ENCODE measurements at regions not wholly inside any gene's neighbourhood (a gene's known extent, or its start where the extent isn't known, plus 50 kb on each side); places are given as distances from the start of the nearest gene placed in this dataset.
"Not testable (repeated sequence)": the region's sequence is repeated elsewhere in the genome, so short reads cannot be mapped to it uniquely, and the experiment has no call there.

GRCh38 chr17:27207073-27207513 lies 86.8 kb upstream of the WSB1 start:
- no peak for DNase-seq (ENCODE audit: low spot score)
- Histone ChIP-seq H2AFZ (replicated peaks) (no peak overlapping the region), H3K79me2 (ENCODE audit: low read depth) (no peaks in the 10 kb centered on the region), H3K4me3 (no peak overlapping the region), H3K4me1 (no peaks in the 10 kb centered on the region), H4K20me1 (ENCODE audit: low read depth) (no peaks in the 10 kb centered on the region), H3K9ac (no peak overlapping the region), H3K4me2 (no peak overlapping the region), H3K27ac (no peak overlapping the region), H3K27me3 (no peaks in the 10 kb centered on the region), H3K9me3 (ENCODE audit: low read depth) (peaks cover 12% of the 10 kb centered on the region), H3K36me3 (no peaks in the 10 kb centered on the region), H3F3A (ENCODE audit: low read depth) (no peaks in the 10 kb centered on the region)
- H3K9me3 Mint-ChIP-seq = no peaks in the 10 kb centered on the region
- peaks cover 2% of the 10 kb centered on the region for H3K27me3 Mint-ChIP-seq (ENCODE audit: insufficient read depth, low read depth)
- no peaks in the 10 kb centered on the region for H3K36me3 Mint-ChIP-seq
- H3K4me3 Mint-ChIP-seq = no peak overlapping the region
- no peaks in the 10 kb centered on the region for H3K4me1 Mint-ChIP-seq
- no peak for TF ChIP-seq EZH2phosphoT487 (IDR thresholded peaks at IDR 0.05)
- no peak for TF ChIP-seq CTCF (IDR thresholded peaks at IDR 0.05)
- no peak overlapping the region for H3K27ac Mint-ChIP-seq

GRCh38 chr17:27208370-27208769 lies 85.5 kb upstream of the WSB1 start:
- not testable (repeated sequence) for H3K36me3 Mint-ChIP-seq; H2AFZ ChIP-seq (replicated peaks); H3K9me3 Mint-ChIP-seq; H3K27ac Mint-ChIP-seq; H3K27me3 Mint-ChIP-seq (ENCODE audit: insufficient read depth, low read depth); H3K27me3 ChIP-seq; H3K9ac ChIP-seq; H3K4me3 Mint-ChIP-seq; H3K4me3 ChIP-seq; DNase-seq (ENCODE audit: low spot score); H3K79me2 ChIP-seq (ENCODE audit: low read depth); H4K20me1 ChIP-seq (ENCODE audit: low read depth); H3K4me1 ChIP-seq; H3K4me2 ChIP-seq; H3K9me3 ChIP-seq (ENCODE audit: low read depth); H3K4me1 Mint-ChIP-seq; H3K27ac ChIP-seq; H3F3A ChIP-seq (ENCODE audit: low read depth); H3K36me3 ChIP-seq

GRCh38 chr17:27209316-27209715 lies 84.6 kb upstream of the WSB1 start:
- Histone ChIP-seq H3K9me3 (ENCODE audit: low read depth) (peaks cover 5% of the 10 kb centered on the region), H4K20me1 (ENCODE audit: low read depth) (no peaks in the 10 kb centered on the region), H3K79me2 (ENCODE audit: low read depth) (no peaks in the 10 kb centered on the region), H3K36me3 (no peaks in the 10 kb centered on the region), H3K9ac (no peak overlapping the region), H3K4me2 (no peak overlapping the region), H3K27me3 (no peaks in the 10 kb centered on the region), H3K4me3 (no peak overlapping the region), H3F3A (ENCODE audit: low read depth) (no peaks in the 10 kb centered on the region), H3K4me1 (no peaks in the 10 kb centered on the region), H3K27ac (no peak overlapping the region), H2AFZ (replicated peaks) (no peak overlapping the region)
- peaks cover 7% of the 10 kb centered on the region for H3K9me3 Mint-ChIP-seq
- no peak for DNase-seq (ENCODE audit: low spot score)
- TF ChIP-seq EZH2 (IDR thresholded peaks at IDR 0.05) = no peak
- H3K4me1 Mint-ChIP-seq = no peaks in the 10 kb centered on the region
- H3K27me3 Mint-ChIP-seq (ENCODE audit: insufficient read depth, low read depth) = peaks cover 5% of the 10 kb centered on the region
- H3K4me3 Mint-ChIP-seq = no peak overlapping the region
- H3K36me3 Mint-ChIP-seq = no peaks in the 10 kb centered on the region
- no peak overlapping the region for H3K27ac Mint-ChIP-seq

DNA sequence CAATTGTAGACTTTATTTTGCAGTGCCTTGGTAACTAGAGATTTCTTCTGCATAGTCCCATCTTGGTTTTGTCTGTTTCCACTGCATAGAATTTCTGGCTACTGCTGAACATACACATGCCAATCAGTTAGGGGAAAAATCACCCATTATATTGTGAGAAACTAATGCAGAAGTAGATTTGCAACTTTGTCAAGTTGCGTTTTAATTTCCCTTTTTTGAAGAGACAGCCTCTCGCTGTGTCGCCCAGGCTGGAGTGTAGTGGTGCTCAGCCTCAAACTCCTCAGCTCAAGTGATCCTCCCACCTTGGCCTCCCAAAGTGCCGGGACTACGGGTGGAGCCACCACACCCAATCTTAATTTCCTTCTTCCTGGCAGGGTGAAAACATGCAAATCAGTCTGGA lies 83.1 kb upstream of the WSB1 start:
- H3K4me3 ChIP-seq; H3K27ac ChIP-seq; H3K79me2 ChIP-seq (ENCODE audit: low read depth); H2AFZ ChIP-seq (replicated peaks); H3K4me1 ChIP-seq; H3K4me1 Mint-ChIP-seq; H4K20me1 ChIP-seq (ENCODE audit: low read depth); H3K9me3 ChIP-seq (ENCODE audit: low read depth); H3K36me3 Mint-ChIP-seq; H3K9ac ChIP-seq; DNase-seq (ENCODE audit: low spot score); H3K36me3 ChIP-seq; H3K4me3 Mint-ChIP-seq; H3K27me3 ChIP-seq; H3K9me3 Mint-ChIP-seq; H3F3A ChIP-seq (ENCODE audit: low read depth); H3K4me2 ChIP-seq; H3K27ac Mint-ChIP-seq; H3K27me3 Mint-ChIP-seq (ENCODE audit: insufficient read depth, low read depth): not testable (repeated sequence)

- no peak overlapping the region for H2AFZ ChIP-seq (replicated peaks)
- H3K36me3 ChIP-seq = no peaks in the 10 kb centered on the region
- no peaks in the 10 kb centered on the region for H3K27me3 ChIP-seq
- H3K79me2 ChIP-seq (ENCODE audit: low read depth) = no peaks in the 10 kb centered on the region
- Mint-ChIP-seq H3K9me3 (peaks cover 9% of the 10 kb centered on the region), H3K4me3 (no peak overlapping the region), H3K4me1 (no peaks in the 10 kb centered on the region), H3K27me3 (ENCODE audit: insufficient read depth, low read depth) (peaks cover 6% of the 10 kb centered on the region), H3K36me3 (no peaks in the 10 kb centered on the region), H3K27ac (no peak overlapping the region)
- no peaks in the 10 kb centered on the region for H3F3A ChIP-seq (ENCODE audit: low read depth)
- H3K9me3 ChIP-seq (ENCODE audit: low read depth) = no peaks in the 10 kb centered on the region
- no peak overlapping the region for H3K9ac ChIP-seq
- H3K27ac ChIP-seq = no peak overlapping the region
- no peak overlapping the region for H3K4me3 ChIP-seq
- H3K4me2 ChIP-seq = no peak overlapping the region
- no peaks in the 10 kb centered on the region for H4K20me1 ChIP-seq (ENCODE audit: low read depth)
- H3K4me1 ChIP-seq = no peaks in the 10 kb centered on the region
- DNase-seq (ENCODE audit: low spot score) = no peak
- TF ChIP-seq CTCF (IDR thresholded peaks at IDR 0.05) (no peak), EZH2 (IDR thresholded peaks at IDR 0.05) (no peak), EZH2phosphoT487 (IDR thresholded peaks at IDR 0.05) (no peak)
These were observed 77.1 kb upstream of the WSB1 start for GRCh38 chr17:27216836-27217235.

Data from neural progenitor cell (in vitro differentiated cells).